ENCODE measurements at regions not wholly inside any gene's neighbourhood (a gene's known extent, or its start where the extent isn't known, plus 50 kb on each side); places are given as distances from the start of the nearest gene placed in this dataset.

- Histone ChIP-seq H3K9ac (ENCODE audit: insufficient read depth in 1 of 2, low read length in 2 of 2) (no peak overlapping the region), H3K4me1 (ENCODE audit: control insufficient read depth in 5 of 5, insufficient read depth in 5 of 5, low read length in 5 of 5) (no peaks in the 10 kb centered on the region), H3K9me3 (ENCODE audit: control insufficient read depth in 4 of 4, insufficient read depth in 3 of 4, low read length in 3 of 4) (peaks cover 0 to 6% (median 0%) of the 10 kb centered on the region in 4 donors), H3K4me3 (no peak overlapping the region), H3K27me3 (ENCODE audit: control insufficient read depth in 3 of 3, insufficient read depth in 3 of 3, low read length in 2 of 3) (no peaks in the 10 kb centered on the region), H3K36me3 (ENCODE audit: control insufficient read depth in 4 of 4, insufficient read depth in 4 of 4, low read length in 4 of 4) (no peaks in the 10 kb centered on the region), H3K27ac (ENCODE audit: low read depth in 1 of 2, low read length in 1 of 2) (no peak overlapping the region)
- DNase-seq (no peak), ATAC-seq (ENCODE audit: insufficient read depth, low FRiP score) (no peak)
- no peak for TF ChIP-seq CTCF (IDR thresholded peaks at IDR 0.05; ENCODE audit: control extremely low read depth, extremely low read depth)
- WGBS, 2 donors: 95 to 96% methylated on average over 2 of the region's 2 CpGs
Observed at GRCh38 chr3:106239195-106239697, 370.4 kb upstream of the CBLB start.

GRCh38 chr3:106241593-106241992 is 372.8 kb upstream of the CBLB start:
- Histone ChIP-seq H3K36me3 (ENCODE audit: control insufficient read depth in 4 of 4, insufficient read depth in 4 of 4, low read length in 4 of 4) (no peaks in the 10 kb centered on the region), H3K27ac (ENCODE audit: low read depth in 1 of 2, low read length in 1 of 2) (no peak overlapping the region), H3K9ac (ENCODE audit: insufficient read depth in 1 of 2, low read length in 2 of 2) (no peak overlapping the region), H3K9me3 (ENCODE audit: control insufficient read depth in 4 of 4, insufficient read depth in 3 of 4, low read length in 3 of 4) (peaks cover 0 to 2% (median 0%) of the 10 kb centered on the region in 4 donors), H3K27me3 (ENCODE audit: control insufficient read depth in 3 of 3, insufficient read depth in 3 of 3, low read length in 2 of 3) (no peaks in the 10 kb centered on the region), H3K4me1 (ENCODE audit: control insufficient read depth in 5 of 5, insufficient read depth in 5 of 5, low read length in 5 of 5) (no peaks in the 10 kb centered on the region), H3K4me3 (no peak overlapping the region)
- DNase-seq: no peak
- TF ChIP-seq CTCF (IDR thresholded peaks at IDR 0.05; ENCODE audit: control extremely low read depth, extremely low read depth): no peak
- 72 to 77% methylated on average over 2 of the region's 2 CpGs for WGBS, 2 donors
- ATAC-seq (ENCODE audit: insufficient read depth, low FRiP score): no peak

- ATAC-seq (ENCODE audit: insufficient read depth, low FRiP score): no peak
- Histone ChIP-seq H3K27ac (ENCODE audit: low read depth in 1 of 2, low read length in 1 of 2) (no peak overlapping the region), H3K4me3 (no peak overlapping the region), H3K9ac (ENCODE audit: insufficient read depth in 1 of 2, low read length in 2 of 2) (no peak overlapping the region), H3K4me1 (ENCODE audit: control insufficient read depth in 5 of 5, insufficient read depth in 5 of 5, low read length in 5 of 5) (no peaks in the 10 kb centered on the region), H3K36me3 (ENCODE audit: control insufficient read depth in 4 of 4, insufficient read depth in 4 of 4, low read length in 4 of 4) (no peaks in the 10 kb centered on the region), H3K9me3 (ENCODE audit: control insufficient read depth in 4 of 4, insufficient read depth in 3 of 4, low read length in 3 of 4) (no peaks in the 10 kb centered on the region), H3K27me3 (ENCODE audit: control insufficient read depth in 3 of 3, insufficient read depth in 3 of 3, low read length in 2 of 3) (no peaks in the 10 kb centered on the region)
- WGBS, 2 donors: 80 to 81% methylated on average over 3 of the region's 3 CpGs
- peak in 2 of 3 donors; percentile 12 to 33 for DNase-seq
- TF ChIP-seq CTCF (IDR thresholded peaks at IDR 0.05; ENCODE audit: control extremely low read depth, extremely low read depth): no peak
Observed at GRCh38 chr3:106242781-106243180, 374.0 kb upstream of the CBLB start.

GRCh38 chr3:106245400-106245799 is 376.6 kb upstream of the CBLB start:
- no peaks in the 10 kb centered on the region for H3K4me1 ChIP-seq (ENCODE audit: control insufficient read depth in 5 of 5, insufficient read depth in 5 of 5, low read length in 5 of 5)
- no peak for DNase-seq

More at GRCh38 chr3:106245400-106245799, 376.6 kb upstream of the CBLB start:
- Histone ChIP-seq H3K9me3 (ENCODE audit: control insufficient read depth in 4 of 4, insufficient read depth in 3 of 4, low read length in 3 of 4) (no peaks in the 10 kb centered on the region), H3K27me3 (ENCODE audit: control insufficient read depth in 3 of 3, insufficient read depth in 3 of 3, low read length in 2 of 3) (no peaks in the 10 kb centered on the region), H3K4me3 (no peak overlapping the region), H3K36me3 (ENCODE audit: control insufficient read depth in 4 of 4, insufficient read depth in 4 of 4, low read length in 4 of 4) (no peaks in the 10 kb centered on the region), H3K9ac (ENCODE audit: insufficient read depth in 1 of 2, low read length in 2 of 2) (no peak overlapping the region), H3K27ac (ENCODE audit: low read depth in 1 of 2, low read length in 1 of 2) (no peak overlapping the region)
- ATAC-seq (ENCODE audit: insufficient read depth, low FRiP score): no peak
- TF ChIP-seq CTCF (IDR thresholded peaks at IDR 0.05; ENCODE audit: control extremely low read depth, extremely low read depth): no peak
